HepG2 (cell line): ENCODE measurements at regions not wholly inside any gene's neighbourhood (a gene's known extent, or its start where the extent isn't known, plus 50 kb on each side); places are given as distances from the start of the nearest gene placed in this dataset.

Source experiments
- KIAA2018 ChIP-seq: sonication (generic); formaldehyde crosslinking; IDR thresholded peaks from 2 replicates; pipeline ENCODE4 v1.5.0; 2020; ENCODE audit warnings: mild to moderate bottlenecking, missing genetic modification reagents, borderline replicate concordance
- ZNF18 ChIP-seq: sonication (generic); formaldehyde crosslinking; IDR thresholded peaks from 2 replicates; pipeline ENCODE4 v1.8.0; 2022; ENCODE audit warnings: mild to moderate bottlenecking, missing genetic modification reagents; ENCODE audit not compliant: insufficient replicate concordance
- ZNF574 ChIP-seq: sonication (generic); formaldehyde crosslinking; IDR thresholded peaks from 2 replicates; pipeline ENCODE4 v1.4.0; 2020; ENCODE audit warnings: missing genetic modification reagents

GRCh38 chr18:22778996-22779395 is 154.1 kb upstream of the RBBP8 start (continued):
- TF ChIP-seq KIAA2018 (CRISPR knock-in tag) (no peak), ZNF18 (CRISPR knock-in tag) (no peak), ZNF574 (CRISPR knock-in tag) (no peak)
- TF ChIP-seq, all 625 proteins: peak for 0
